ENCODE measurements at regions not wholly inside any gene's neighbourhood (a gene's known extent, or its start where the extent isn't known, plus 50 kb on each side); places are given as distances from the start of the nearest gene placed in this dataset.

DNA sequence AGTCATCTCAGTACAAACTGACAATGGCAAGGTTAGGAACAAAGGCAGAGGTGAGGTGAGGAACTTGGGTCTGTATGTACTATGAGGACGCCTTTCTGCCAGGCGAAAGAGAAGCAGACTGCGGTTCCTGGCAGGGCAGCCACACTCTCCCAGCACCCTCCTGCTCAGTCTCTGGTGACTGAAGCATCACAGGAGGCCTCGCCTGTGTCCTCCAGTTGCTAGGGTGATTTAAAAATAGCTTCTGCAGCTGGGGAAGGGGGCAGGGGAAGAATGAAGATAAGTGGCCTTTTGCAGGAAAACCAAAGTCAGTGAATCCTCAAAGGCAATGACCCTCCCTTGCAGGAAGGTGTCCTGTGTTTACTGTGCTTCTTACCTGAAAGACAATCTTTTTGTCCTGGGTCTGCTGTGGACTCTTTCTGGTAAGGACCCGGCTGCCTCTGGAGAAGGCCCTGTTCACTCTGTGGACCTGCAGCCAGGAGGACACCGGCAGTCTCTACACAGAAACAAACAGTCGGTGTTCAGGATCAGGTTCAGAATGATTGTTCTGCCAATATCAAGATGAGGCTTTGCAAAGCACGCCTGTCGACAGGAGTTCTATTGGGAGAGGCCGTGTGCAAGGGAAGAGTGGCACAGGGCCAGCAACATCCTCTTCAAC lies 65.7 kb upstream of the DGKG start:
- DNase-seq (ENCODE audit: extremely low read depth in 1 of 4, low spot score in 3 of 4) = peak in 1 of 4 experiments; percentile 8
- no peak overlapping the region for H3K9ac ChIP-seq (ENCODE audit: insufficient read depth in 1 of 2, low read depth in 2 of 2, low read length in 2 of 2)
- CTCF ChIA-PET (ENCODE audit: low intra/inter-chr PET ratio) = no interaction called here
- H3K27me3 ChIP-seq (ENCODE audit: control insufficient read depth in 2 of 2, insufficient read depth in 2 of 2, low read length in 2 of 2) = peaks cover 16 to 37% of the 10 kb centered on the region in 2 experiments
- no peak for FAIRE-seq
- no peak overlapping the region for H3K4me2 ChIP-seq (ENCODE audit: insufficient read depth, low read length)
- H3K9me1 ChIP-seq (ENCODE audit: control insufficient read depth, insufficient read depth, low read length) = no peaks in the 10 kb centered on the region
- H3K9me3 ChIP-seq (replicated peaks; ENCODE audit: control insufficient read depth, insufficient read depth, low read depth, low read length) = no peaks in the 10 kb centered on the region
- H3K4me3 ChIP-seq = no peak overlapping the region
- WGBS (ENCODE audit: insufficient coverage, low coverage, missing lambda C conversion rate) = 4% methylated on average over 10 of the region's 10 CpGs
- H3K4me1 ChIP-seq (replicated peaks in 1 of 2; ENCODE audit: control insufficient read depth in 2 of 2, insufficient read depth in 2 of 2, low read length in 2 of 2) = no peaks in the 10 kb centered on the region
- H2AFZ ChIP-seq (ENCODE audit: low read depth, low read length) = no peak overlapping the region
- TF ChIP-seq ZFX (CRISPR knock-in tag; IDR thresholded peaks at IDR 0.05) = peak; percentile 6; the same call in 1 of the 2 replicates
- TF ChIP-seq MEF2D (tag; conservative IDR thresholded peaks at IDR 0.05; ENCODE audit: low read depth) = peak; percentile 67
- TF ChIP-seq FOXJ3 (CRISPR knock-in tag; IDR thresholded peaks at IDR 0.05) = 0 out of 2 replicates have a peak, but pooled peaks have one; percentile 64
- 0 out of 2 replicates have a peak, but pooled peaks have one; percentile 52 for TF ChIP-seq MEF2A (IDR thresholded peaks at IDR 0.05; ENCODE audit: control insufficient read depth, low read depth, low read length)
- TF ChIP-seq IRF2 (CRISPR knock-in tag; IDR thresholded peaks at IDR 0.05) = no peak
- peak; percentile 27; the same call in 1 of the 2 replicates for TF ChIP-seq RFX1 (IDR thresholded peaks at IDR 0.05)
- no peaks in the 10 kb centered on the region for H3K79me2 ChIP-seq (ENCODE audit: control insufficient read depth, insufficient read depth, low read length)
- no TSS peak for BruUV-seq (replicated peaks)
- H4K20me1 ChIP-seq (replicated peaks; ENCODE audit: control insufficient read depth, insufficient read depth, low read length) = no peaks in the 10 kb centered on the region
- no peak overlapping the region for H3K27ac ChIP-seq (ENCODE audit: extremely low read depth, low read depth, low read length)
- ATAC-seq = no peak
- intact Hi-C loops (cut with micrococcal nuclease) (no loop called here), in situ Hi-C loops (cut with MboI) (no loop called here)
- POLR2A ChIA-PET = no interaction called here
- no peaks in the 10 kb centered on the region for H3K36me3 ChIP-seq (ENCODE audit: control insufficient read depth, insufficient read depth, low read length)

Data from K562 (cell line).